ENCODE measurements at regions not wholly inside any gene's neighbourhood (a gene's known extent, or its start where the extent isn't known, plus 50 kb on each side); places are given as distances from the start of the nearest gene placed in this dataset.

DNA sequence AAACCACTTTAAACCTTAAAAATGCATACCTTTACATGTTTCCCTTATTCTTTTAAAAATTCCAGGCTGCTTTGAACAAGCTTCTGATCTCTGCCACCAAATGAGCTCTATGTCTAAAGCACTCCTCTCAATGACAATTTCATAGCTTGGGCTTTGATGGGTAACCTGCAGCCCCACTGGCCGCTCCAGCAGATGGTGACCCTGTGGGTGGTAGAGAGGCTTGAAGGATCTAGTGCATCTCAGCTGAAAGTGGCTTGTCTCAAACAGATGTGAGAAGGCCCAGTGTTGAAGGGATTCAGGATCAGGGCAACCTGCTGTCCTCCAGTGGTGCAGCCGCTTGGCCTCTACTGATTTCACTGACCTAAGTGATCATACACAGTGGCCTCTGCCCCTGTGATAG lies 84.7 kb upstream of the IRF2BP2 start:
- intact Hi-C loops (cut with micrococcal nuclease): no loop called here

DNA sequence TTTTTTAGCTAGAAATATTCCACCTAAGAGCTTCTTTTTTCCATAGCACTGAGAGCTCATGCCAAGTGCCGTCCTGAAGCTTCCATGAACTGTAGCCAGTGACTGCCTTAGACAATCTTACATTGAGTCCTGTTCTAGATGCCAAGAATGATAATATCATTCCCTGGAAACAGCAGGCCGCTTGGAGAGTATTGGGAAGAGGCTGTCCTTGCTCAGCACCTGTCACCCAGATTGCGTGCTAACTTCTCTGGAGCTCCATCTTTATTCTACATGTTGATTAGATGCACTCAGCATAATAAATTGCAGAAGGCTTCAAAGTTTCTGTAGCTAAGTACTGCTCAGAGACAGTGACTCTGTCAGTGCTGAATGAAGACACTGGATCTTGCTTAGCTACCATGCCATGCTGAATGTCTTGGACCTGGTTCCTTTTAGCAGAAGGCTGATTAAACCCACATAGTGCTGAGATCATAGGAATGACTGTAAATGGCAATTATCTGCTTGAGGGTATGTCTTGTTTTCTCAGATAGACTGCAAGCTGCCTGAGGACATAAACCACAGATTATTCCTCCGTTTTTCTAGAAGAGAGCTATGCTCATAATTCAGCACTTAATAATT lies 83.1 kb upstream of the IRF2BP2 start:
- intact Hi-C loops (cut with micrococcal nuclease): no loop called here

DNA sequence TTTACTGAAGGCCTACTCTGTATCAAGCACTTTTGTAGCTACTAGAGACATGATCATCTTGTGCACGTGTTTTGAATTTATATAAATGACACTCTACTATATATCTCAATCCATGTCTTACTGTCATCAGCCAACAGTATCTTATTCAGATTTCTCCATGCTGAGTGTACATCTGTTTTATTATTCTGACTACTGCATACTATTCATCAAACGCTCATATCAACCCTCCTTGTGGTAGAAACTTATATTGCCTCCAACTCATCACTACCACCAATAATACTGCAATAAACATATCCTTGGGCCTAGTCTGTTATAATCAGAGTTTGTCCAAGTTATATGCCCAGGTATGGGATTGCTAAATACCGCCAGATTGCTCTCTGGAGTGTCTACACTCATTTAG lies 81.6 kb upstream of the IRF2BP2 start:
- intact Hi-C loops (cut with micrococcal nuclease): no loop called here

DNA sequence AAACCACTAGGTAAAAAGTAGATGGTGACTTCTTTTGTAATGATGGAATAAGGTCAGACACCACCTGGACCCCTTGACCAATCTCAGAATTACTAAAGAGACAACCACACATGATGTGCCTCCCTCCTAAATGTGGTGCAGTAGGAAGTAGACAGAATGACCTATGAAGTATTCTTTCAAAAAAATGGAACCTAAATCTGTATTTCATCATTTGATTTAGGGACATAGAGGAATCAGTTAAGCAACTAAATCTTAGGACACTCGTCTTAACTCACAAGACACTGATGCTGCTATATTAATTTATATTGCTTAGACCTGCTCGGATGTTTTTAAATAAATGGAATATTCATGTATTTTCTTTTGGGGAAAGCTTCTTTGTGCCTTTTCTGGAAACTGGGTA lies 80.9 kb upstream of the IRF2BP2 start:
- intact Hi-C loops (cut with micrococcal nuclease): no loop called here

DNA sequence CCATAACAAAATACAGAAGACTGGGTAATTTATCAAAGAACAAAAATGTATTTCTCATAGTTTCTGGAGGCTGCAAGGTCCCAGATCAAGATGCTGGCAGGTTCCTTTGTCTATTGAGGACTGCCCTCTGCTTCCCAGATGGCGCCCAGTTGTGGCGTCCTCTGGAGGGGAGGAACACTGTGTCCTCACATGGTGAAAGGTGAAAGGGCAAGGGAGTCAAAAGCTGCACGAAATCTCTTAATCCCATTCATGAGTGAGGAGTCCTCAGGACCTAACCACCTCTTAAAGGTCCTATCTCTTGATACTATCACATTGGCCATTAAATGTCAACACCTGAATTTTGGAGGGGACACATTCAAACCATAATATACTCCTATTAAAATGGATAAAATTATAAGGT lies 79.3 kb upstream of the IRF2BP2 start:
- intact Hi-C loops (cut with micrococcal nuclease): no loop called here

DNA sequence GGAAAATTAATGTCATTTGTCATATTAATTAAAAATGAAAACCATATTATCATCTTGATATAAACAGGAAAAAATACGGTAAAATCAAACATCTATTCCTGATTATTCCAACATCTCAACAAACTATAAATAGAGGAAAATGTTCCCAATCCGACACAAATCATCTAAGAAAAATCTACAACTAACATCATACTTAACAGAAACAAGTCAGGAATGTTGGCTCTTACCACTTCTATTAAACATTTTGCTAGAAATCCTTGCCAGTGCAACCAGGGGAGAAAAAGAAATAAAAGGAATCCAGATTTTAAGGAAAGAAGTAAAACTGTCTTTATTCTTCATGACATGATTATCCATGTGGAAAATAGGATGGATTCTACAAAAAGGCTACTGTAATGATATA lies 77.0 kb upstream of the IRF2BP2 start:
- intact Hi-C loops (cut with micrococcal nuclease): no loop called here

DNA sequence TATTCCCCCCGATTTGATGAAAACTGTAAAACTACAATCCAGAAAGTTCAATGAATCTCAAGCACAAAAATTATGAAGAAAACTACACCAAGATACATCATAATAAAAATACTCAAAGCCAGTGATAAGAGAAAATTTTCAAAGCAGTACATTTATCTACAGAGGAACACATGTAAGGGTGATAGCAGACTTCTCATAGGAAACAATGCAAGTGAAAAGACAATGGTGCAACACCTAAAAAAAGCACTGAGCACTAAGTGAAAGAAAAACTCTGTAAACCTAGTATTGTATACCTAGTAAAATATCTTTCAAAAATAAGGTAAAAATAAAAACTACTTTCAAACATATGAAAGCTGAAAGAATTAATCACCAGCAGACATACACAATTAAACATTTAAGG lies 76.1 kb upstream of the IRF2BP2 start:
- intact Hi-C loops (cut with micrococcal nuclease): no loop called here

DNA sequence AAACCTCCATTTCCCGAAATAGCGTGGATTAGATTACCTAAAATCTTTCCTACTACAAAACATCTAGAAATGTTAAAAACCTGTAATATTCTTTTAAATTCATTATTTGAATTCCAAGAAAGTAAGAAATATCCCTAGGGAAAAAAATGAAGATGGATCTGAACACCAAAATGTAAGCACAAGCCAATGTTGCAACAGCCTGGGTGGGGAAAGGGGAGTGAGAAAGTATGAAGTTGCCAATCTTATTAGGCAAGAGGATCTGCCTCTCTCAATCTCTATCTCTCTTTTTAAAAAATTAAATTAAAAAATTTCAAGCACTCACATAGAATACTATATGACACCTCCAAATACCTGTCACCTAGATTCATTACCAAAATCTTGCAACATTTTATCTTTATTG lies 74.9 kb upstream of the IRF2BP2 start:
- intact Hi-C loops (cut with micrococcal nuclease): no loop called here

DNA sequence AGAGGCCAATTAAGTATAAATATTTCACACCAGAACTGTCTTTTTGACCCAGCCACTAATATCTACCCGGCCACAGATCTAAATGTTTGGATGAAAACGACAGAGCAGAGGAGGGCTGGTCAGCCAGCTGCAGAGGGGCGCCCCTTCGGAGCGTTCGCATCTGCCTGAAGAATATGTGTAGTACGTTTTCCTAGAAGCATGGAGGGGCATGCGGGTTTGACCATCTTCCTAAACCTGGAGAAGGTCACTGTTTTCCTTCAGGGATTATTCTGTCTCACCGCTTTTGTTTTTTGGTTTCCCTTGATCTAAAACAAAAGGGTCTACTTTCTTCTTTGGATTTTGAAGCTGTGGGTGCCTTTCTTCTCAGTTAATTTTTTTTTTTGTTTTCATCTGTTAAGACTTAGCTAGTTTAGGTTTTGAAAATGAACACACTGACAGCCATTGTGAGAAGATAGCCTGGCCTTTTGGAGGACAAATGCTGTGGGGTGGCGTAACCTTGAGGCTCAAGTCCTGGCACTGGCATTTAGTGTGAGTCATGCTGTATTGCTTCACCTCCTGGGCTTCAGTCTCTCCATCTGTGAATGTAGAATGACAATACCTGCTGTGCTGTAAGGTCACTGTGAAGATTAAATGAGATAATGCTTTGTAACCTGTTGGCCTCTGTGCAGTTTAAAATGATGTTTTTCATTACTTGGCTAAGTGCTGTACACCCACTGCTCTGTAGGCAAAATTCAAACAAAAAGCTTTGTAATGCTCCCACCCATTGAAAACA lies 74.1 kb upstream of the IRF2BP2 start:
- intact Hi-C loops (cut with micrococcal nuclease): no loop called here

DNA sequence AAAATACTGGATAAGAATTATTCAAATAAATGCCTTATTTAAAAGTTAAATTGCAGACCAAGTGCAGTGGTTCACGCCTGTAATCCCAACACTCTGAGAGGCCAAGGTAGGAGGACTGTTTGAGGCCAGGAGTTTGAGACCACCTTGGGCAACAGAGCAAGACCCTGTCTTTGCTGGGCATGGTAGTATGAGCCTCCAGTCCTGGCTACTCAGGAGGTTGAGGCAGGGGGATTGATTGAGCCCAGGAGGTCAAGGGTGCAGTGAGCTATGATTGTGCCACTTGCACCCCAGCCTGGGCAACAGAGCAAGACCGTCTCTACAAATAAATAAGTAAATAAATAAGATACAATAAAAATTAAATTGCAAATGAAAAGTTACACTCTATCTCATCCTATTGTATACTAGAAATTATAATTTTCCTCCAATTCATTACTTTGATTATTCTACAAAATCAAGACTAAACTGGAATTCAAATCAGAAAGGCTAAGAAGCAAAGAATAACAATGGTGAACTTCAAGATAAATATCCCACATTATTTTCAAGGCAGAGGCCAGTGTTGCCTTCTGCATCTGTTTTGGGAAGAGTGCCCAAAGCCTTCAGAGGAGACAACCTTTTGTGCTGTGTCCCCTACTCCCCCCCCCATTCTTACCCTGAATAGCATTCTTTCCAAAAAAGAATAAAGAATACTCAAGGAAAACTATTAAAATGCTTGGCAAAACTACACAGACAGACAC lies 73.3 kb upstream of the IRF2BP2 start:
- intact Hi-C loops (cut with micrococcal nuclease): no loop called here

DNA sequence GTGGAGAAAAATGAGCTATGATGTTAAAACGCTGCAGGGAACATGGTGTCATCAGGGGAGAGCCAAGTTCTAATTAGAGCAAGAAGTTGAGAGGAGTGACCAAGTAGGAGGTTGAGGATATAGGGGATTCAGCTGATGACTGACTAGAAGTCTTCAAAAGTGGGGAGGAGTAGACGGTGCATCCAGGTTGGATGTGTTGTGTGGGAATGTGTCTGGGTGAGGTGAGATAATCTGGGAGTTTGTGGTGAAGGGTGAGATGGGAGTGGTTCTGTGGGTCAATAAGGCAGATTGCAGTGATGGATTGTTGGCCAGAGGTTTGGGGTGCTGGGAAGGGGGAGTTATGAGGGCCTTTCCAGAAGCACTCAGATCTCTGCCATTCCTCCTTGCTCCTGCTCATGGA lies 72.0 kb upstream of the IRF2BP2 start:
- intact Hi-C loops (cut with micrococcal nuclease): no loop called here

DNA sequence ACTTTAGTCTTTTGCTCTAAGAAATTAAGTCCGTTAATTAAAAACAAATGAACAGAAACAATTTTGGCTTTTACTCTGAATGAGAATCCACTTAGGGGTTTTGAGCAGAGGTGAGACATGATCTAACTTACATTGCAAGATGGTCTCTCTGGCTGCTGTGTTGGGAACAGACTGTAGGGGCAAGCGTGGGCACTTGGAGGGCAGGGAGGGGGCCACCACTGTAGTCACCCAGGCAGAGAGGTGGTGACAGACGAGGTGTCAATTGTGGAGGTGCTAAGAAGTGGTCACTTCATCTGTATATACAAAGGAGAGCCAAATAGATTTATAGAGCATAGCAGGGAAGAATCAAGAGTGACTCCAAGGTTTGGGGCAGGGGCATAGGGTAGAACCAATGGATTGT lies 71.1 kb upstream of the IRF2BP2 start:
- intact Hi-C loops (cut with micrococcal nuclease): no loop called here

DNA sequence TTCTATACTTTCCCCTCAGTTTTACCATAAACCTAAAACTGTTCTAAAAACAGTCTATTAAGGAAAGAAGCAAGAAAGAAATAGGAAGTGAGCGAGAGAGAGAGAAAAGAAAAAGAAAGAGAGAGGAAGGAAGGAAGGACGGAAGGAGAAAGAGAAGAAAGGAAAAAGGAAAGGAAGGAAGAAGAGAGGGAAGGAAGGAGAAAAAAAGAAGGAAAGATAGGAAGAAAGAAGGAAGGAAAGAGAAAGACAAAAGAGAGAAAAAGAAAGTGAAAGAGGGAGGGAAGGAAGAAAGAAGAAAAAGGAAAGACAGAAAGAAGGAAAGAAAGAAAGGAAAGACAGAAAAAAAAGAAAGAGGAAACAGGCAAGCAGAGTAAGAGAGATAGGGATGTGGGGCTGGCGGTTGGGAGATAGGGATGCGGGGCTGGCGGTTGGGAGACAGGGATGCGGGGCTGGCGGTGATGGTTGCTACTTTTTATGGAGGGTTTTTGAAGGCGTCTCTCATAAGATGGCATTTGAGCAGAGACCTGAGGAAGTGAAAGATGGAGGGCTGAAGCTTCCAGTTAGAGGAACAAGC lies 70.4 kb upstream of the IRF2BP2 start:
- intact Hi-C loops (cut with micrococcal nuclease): no loop called here

DNA sequence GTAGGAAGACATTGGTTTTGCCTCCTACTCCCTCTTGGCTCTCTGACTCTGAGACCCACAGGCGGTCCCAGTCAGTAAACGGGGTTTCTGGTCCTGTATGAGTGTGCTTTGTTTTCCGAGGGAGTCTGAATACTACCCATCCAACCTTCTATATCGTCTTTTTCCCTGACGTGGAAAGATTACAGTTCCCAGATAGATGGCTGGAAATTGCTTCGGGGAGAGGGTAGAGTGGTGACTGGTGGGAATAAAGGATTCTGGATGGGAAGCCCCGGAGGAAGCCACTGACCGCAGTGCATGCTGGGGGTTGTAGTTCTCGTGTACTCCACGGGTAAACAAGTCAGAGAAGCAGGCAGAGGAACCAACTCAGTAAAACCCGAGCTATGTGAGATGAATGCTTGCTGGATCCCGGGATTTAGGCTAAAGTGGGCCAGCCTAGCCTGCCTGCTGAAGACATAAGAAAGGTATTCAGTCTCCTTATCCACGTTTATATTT lies 66.2 kb upstream of the IRF2BP2 start:
- intact Hi-C loops (cut with micrococcal nuclease): loop anchor here (5.0 kb wide), 3 partner anchors 46 to 96 kb away; partner anchors contain the start of gene IRF2BP2

DNA sequence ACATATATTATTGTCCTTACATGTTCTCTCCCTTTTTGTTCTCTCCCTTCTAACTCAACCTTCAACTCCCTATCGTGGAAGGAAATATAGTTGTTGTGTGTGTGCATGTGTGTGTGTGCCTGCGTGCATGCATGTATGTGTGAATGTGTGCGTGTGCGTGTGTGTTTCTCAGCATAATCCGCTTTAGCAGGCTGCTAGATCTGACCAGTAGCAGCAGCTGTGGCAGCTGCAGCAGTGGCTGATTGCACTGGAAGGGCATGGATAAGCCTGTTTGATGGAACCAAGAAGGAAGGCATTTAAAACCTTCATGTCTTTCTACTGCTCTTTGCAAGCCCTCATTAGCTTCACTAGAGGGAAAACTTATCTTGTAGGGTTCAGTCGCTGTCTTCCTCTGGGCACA lies 65.6 kb upstream of the IRF2BP2 start:
- intact Hi-C loops (cut with micrococcal nuclease): loop anchor here (5.0 kb wide), 3 partner anchors 47 to 97 kb away; partner anchors contain the start of gene IRF2BP2

DNA sequence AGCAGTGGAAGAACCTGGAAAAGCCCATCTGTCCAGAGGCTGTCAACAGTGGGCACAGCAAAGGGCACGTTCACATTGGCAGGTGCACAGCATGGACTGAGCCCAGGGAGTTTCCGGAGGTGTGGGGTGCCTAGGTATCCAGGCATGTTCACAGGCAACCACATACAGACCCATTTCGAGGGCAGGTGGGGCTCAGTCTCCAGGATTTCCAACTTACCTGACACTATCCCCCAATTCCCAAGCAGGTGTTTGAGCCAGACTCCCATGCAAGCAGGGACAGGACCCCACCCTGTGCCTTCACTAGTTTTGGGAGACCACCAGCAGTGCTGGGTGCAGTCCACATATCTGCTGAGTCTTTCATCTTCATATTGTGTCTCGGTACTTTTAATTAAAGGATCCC lies 65.0 kb upstream of the IRF2BP2 start:
- intact Hi-C loops (cut with micrococcal nuclease): loop anchor here (5.0 kb wide), 3 partner anchors 47 to 97 kb away; partner anchors contain the start of gene IRF2BP2

DNA sequence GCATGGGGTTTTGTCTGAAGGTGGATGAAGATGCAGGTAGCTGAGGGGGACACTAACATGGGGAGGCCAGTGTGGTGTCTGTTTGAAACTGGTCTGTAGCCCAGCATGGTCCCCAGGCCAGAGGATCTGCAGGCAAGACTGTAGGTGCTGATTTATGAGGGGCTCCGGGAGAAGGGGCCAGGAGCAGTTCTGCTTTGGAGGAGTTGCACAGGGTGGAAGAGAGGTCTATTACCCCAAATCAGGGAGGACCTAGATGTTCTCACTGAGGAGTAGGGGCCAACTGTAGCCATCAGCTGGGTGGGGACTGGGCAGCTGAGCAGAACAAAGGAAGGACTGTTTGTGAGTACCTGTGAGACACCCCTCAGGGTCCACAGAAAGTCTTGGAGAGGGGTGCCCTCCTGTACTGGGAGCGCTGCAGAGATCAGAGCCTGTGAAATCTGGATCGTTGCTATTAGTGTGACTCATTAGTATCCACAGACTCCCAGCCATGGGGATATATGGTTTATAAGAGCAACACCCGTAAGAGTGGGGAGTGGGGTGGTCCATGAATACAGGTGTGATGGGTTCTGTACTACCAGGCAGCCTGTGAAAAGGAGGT lies 64.3 kb upstream of the IRF2BP2 start:
- intact Hi-C loops (cut with micrococcal nuclease): no loop called here

DNA sequence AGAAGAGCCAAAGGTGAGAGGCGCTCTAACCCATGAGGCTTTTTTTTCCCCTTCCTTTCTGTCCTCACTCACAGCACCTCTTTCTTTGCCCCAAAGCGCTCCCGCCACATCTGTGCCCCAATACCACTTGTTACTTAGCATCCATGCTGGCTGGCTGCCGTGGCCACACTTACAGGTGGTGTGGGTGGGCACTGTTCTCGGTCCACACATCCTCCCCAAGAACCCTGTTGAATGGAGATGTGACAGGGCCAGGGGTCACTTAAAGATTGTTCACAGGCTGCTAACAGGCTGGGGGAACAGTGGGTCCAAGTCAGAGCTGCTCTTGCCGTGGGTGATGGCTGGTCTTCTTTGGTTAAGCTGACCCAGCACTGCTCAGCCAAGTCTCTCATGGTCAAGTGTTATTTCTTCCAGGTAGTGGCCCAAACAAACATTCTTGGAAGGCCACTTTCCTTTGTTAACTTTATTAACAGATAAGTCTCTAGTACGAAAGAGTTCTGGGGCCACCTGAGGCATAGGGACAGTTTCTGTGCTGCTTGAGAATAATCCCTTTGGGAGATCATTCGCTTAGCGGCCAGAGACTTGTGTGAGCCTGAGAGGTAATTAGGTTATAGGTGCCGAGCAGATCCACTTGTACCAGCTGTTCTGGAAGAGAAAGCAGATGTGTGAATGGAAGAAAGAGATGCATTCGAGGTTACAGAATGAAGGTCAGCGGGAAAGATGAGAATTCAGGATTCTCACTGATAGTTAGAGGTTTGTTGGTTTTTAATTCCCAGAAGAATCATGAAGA lies 62.6 kb upstream of the IRF2BP2 start:
- intact Hi-C loops (cut with micrococcal nuclease): no loop called here

DNA sequence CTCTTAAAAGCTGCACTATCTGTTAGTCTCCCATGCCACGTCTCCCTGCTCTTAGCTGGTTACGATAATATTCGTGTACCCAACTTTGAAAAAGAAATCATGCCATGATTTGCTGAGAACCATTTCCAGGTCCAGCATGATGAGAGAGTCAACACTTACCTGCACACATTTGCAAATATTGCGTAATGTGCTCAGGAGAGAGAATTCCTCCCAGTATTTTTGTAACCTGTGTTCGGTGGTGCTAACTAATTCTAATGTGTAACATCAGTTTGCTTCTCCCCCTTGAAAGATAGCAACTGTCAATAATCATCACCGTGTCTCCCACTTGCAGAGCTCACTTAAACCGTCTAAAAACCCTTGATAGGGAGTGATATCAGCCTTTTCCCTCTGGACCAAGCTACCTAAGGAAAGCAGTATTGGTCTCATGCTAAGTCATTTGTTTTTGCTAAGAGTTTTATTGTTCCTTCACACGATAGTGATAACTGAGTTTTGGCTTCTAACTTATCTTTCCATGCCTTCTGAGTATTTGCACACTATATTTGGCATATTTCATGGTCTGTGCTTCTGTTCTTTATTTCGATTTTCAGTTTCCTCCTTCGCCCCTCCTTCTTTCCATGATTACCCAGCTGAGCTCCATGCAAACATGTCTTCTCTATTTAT lies 61.1 kb upstream of the IRF2BP2 start:
- intact Hi-C loops (cut with micrococcal nuclease): no loop called here

DNA sequence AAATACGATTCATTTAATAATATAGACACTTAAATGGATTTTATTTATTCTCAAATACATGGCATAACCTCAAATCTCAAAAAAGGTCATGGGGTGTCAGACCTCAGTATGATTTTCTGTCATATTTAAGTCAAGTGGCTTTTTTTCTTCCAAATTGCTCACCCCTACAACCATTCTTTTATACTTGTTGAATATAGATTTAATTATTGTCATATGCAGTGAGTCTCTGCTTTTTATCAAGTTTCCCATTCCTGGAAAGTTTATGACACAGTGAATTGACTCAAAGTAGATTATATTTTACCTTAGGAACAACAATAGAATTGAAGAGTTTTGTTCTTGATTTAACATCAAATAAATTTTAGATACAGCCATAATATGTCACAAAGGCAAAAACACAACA lies 59.5 kb upstream of the IRF2BP2 start:
- intact Hi-C loops (cut with micrococcal nuclease): no loop called here
